GM19324 (cell line): ENCODE measurements at regions not wholly inside any gene's neighbourhood (a gene's known extent, or its start where the extent isn't known, plus 50 kb on each side); places are given as distances from the start of the nearest gene placed in this dataset.

Experiments
- ATAC-seq: cut with Tn5 transposase; IDR thresholded peaks from one replicate; pipeline ENCODE4 v1.9.1; 2021; ENCODE audit warnings: mild to moderate bottlenecking, moderate library complexity; ENCODE audit not compliant: unreplicated experiment, low FRiP score

GRCh38 chr6:133688705-133689492, 200.0 kb upstream of the TCF21 start:
- no peak for ATAC-seq

GRCh38 chr6:133689863-133690262, 199.1 kb upstream of the TCF21 start:
- no peak for ATAC-seq

- no peak for ATAC-seq
Observed at GRCh38 chr6:133693565-133693964, 195.3 kb upstream of the TCF21 start.

- ATAC-seq, result no peak
Observed at GRCh38 chr6:133697185-133697584, 191.7 kb upstream of the TCF21 start.

- ATAC-seq, result no peak
Observed at GRCh38 chr6:133697666-133698065, 191.2 kb upstream of the TCF21 start.

GRCh38 chr6:133698272-133698671, 190.6 kb upstream of the TCF21 start:
- ATAC-seq, result no peak

- no peak for ATAC-seq
Observed at GRCh38 chr6:133699741-133700385, 189.1 kb upstream of the TCF21 start.

- ATAC-seq, result no peak
Observed at GRCh38 chr6:133701633-133702331, 187.1 kb upstream of the TCF21 start.

- no peak for ATAC-seq
Observed at GRCh38 chr6:133704371-133704770, 184.5 kb upstream of the TCF21 start.

- ATAC-seq, result no peak
Observed at GRCh38 chr6:133705066-133705465, 183.8 kb upstream of the TCF21 start.

- no peak for ATAC-seq
Observed at GRCh38 chr6:133705731-133706130, 183.2 kb upstream of the TCF21 start.

GRCh38 chr6:133707456-133707855, 181.5 kb upstream of the TCF21 start:
- ATAC-seq, result no peak

GRCh38 chr6:133710826-133711225, 178.1 kb upstream of the TCF21 start:
- ATAC-seq, result no peak

GRCh38 chr6:133715270-133715669, 173.6 kb upstream of the TCF21 start:
- ATAC-seq, result no peak

- no peak for ATAC-seq
Observed at GRCh38 chr6:133724726-133725125, 164.2 kb upstream of the TCF21 start.

- no peak for ATAC-seq
Observed at GRCh38 chr6:133726188-133726587, 162.7 kb upstream of the TCF21 start.

- no peak for ATAC-seq
Observed at GRCh38 chr6:133730881-133731280, 158.0 kb upstream of the TCF21 start.

GRCh38 chr6:133740218-133740617, 148.7 kb upstream of the TCF21 start:
- no peak for ATAC-seq

GRCh38 chr6:133740816-133741215, 148.1 kb upstream of the TCF21 start:
- ATAC-seq, result no peak

- ATAC-seq, result no peak
Observed at GRCh38 chr6:133741375-133741861, 147.5 kb upstream of the TCF21 start.

GRCh38 chr6:133743621-133744020, 145.3 kb upstream of the TCF21 start:
- ATAC-seq, result no peak
